NOMO-1 treated with DMSO at 0.1 percent for 48 hours (cell line): ENCODE measurements at regions not wholly inside any gene's neighbourhood (a gene's known extent, or its start where the extent isn't known, plus 50 kb on each side); places are given as distances from the start of the nearest gene placed in this dataset.

ENCODE experiments used
- DNase-seq: peaks from one replicate; lab custom pipeline; 2025; ENCODE audit not compliant: unreplicated experiment; lab: John Stamatoyannopoulos, UW

DNA sequence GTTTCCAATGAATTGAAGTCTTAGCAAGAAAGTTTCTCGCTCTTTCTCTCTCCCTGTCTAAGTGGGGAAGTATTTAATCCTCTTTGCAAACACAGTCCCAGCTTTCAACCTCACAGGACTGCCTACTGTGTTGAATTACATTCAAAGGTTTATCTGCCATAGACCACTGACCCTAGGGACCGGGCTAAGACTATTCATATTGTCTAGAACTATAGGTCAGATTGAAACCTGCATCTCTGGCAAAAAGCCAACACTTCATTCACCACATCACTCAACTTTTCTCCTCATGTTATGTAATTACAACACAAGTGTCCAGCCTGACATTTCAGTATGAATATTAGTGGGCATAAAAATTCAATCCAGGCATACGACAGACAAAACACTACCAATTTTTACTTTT is 314.7 kb upstream of the RSPO3 start:
- DNase-seq: no peak

DNA sequence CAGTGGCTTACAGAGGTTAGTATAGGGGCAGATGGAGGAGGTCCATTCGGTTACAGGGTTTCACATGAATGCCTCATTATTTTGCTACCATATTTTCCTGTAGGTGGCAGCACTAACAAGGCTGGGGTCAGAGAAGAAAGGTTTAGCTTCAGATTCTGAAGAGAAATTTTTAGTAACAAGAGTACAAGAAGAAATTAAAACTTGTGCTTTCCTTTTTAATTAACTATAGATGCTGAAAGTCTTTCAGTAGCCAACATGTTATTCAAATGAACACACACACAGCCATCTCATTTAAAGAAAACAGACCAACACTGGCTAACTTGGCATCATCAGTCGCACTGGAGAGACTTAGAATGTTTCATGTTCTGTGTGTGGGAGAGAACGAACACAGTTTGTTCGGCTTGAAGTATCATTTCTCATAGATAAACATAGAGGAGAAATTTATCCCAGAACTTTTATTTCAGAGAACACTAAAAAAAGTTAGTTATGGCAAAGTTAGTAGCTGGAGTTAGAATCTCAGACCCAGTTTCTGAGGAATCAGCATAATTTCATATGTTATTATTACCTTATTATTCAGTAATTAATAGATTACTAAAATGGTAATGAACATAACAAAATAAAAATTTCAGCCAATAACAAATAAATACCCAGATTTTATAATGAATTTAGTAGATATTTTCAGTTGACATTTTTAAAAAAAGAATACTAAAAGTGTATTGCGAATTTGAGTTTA is 314.0 kb upstream of the RSPO3 start:
- peak; percentile 24 for DNase-seq

DNA sequence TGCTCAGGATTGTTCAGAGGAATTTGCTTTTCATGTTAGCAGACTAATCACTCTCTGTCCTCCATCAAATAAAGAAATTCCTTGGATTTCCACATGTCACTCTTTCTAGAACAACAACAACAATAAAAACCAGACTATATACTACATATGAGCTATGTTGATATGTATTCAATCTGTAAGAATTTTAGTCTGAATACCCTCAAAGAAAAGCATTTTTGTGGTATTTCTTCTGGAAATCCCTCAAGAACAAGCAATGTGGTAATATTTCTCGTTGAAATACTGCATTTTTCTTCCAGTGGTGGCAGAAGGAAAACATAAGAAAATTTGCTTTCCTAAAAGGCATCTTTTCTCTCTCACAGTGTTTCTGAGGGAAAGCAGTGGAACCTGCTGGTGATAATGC is 312.6 kb upstream of the RSPO3 start:
- DNase-seq: no peak

DNA sequence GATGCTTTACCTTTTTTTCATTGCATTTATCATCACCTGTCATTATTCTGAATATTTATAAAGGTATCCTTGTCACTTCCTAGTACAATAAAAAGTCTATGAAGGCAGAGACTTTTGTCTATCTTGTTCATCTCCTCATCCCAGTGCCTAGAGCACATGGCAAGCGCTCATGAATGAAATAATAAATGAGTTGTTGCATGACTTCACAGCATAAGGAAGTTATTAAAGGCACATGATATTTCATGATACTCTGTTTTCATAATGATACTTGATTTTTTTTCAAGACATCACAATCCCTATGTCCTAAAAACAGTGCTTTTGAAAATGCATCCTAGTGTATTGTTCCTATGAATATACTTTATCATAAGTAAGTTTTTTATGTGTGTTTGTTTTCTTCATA is 310.6 kb upstream of the RSPO3 start:
- DNase-seq: no peak

DNA sequence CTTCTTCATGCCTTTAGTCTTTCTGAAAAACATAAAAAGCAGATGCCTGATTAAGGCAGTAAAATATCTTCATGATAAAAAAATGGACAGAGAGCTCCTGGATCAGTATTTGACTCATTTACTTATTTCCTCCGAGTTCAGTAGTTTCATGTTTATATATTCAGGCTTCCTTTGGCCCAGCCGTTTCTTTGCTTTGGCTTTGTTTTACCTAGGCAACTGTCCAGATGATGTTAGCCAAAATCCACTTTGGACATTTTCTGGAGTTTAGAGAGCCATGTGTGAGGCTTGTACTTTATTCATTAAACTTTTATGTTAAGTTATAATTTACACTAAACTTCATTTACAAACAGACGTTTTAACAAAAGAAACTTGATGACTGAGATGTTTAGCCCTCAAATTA is 307.1 kb upstream of the RSPO3 start:
- no peak for DNase-seq

DNA sequence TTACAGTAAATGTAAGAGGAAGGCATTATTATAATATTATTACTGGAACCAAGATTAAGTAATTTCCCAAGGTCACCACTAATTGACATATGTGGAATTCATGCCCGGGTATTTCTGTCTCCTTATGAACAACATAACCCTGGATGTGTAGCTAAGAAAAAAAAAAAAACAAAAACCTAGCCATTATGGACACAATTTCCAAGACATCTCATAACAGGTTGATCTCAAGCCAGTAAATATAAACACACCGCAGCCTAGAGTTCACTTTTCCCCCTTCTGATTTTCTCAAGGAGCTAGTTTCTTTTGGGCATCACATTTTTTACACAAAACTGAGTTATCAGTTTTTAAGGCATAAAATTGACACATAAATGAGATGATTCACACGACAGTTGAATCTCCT is 306.5 kb upstream of the RSPO3 start:
- DNase-seq: no peak

DNA sequence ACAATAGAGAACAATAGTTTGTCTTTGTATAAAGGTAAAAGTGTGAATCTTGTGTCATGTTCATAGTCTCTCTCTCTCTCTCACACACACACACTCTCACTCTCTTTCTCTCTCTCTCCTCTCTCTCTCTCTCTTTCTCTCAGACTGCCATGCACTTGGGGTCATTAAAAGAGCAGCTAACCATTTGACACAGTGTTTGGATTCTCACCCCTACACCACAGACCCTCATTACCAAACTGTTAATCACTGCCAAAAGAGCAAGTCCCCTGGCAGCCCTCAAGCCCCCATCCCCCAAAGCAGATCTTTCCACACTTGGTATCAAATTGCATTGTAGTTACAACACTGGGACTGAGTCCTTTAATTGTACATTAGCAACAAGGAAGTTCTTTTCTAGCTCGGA is 305.8 kb upstream of the RSPO3 start:
- peak; percentile 20 for DNase-seq

DNA sequence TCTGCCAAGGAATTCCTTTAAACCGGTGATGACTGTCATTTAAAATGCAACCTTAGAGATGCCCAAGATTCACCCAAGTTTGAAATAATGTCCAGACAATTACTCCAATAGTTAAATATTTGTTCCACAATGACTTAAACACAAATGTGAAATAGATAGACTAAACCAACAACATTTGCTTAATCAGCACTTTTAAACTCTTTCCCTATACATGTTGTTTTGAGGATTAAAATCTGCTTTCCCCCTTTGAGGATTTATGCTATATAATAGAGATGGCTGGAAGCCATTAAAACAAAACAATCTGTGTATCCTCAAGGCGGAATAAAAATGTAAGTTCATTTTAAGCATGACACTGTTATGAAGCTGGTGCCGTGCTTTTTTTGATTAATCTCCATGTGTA is 297.8 kb upstream of the RSPO3 start:
- DNase-seq: no peak

DNA sequence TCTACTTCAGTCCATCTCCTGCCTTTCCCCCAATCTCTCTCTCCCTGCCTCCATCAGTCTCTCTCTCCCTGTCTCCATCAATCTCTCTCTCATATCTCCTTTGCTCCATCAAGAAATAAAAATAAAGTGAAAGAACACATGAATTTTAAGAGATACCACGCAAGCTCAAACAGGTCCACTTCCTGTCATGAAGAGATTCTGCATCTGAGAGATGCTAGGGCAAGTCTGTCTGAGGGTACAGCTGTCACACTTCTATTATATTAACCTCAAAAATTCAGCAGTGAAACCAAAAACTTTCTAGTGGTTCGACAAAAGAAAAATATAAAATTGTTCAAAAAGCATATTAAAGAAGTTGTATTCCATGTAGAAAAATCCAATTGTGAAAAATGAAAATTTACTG is 296.8 kb upstream of the RSPO3 start:
- DNase-seq: no peak

DNA sequence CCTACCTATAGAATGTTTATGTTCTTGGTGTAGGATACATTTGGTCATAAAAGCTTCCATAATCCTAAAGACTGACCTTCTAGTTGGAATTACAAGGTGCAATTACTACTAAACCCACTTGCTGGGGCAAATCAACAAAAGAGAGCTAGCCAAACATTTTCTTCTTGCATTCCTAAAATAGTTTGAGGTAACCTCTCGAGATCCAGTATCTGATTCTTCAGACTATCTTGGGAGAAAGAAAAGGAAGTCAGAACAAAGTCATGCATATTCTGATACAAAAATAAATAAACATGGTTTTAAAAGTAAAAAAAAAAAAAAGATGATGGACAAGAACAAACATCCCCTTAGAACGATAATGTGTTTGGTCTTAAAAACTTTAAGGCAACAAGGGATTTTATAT is 294.2 kb upstream of the RSPO3 start:
- no peak for DNase-seq

DNA sequence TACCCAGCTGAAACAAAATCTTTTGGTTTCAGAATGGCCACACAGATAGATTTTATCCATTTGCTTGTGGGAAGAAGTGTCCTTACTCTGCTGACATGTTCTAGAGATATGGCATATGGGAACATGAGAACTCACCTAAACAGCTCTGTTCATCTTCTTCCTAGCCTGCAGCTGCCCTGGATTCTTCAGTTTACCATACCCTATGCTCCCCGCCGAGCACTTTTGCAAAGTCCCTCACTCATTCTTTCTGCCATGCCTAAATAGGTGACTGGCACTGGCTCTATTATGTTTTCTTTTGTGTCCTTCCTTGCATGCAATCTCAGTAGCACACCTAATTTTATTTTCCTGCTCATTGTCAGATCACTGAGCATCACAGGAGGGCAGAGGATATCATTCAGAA is 293.7 kb upstream of the RSPO3 start:
- DNase-seq: no peak

DNA sequence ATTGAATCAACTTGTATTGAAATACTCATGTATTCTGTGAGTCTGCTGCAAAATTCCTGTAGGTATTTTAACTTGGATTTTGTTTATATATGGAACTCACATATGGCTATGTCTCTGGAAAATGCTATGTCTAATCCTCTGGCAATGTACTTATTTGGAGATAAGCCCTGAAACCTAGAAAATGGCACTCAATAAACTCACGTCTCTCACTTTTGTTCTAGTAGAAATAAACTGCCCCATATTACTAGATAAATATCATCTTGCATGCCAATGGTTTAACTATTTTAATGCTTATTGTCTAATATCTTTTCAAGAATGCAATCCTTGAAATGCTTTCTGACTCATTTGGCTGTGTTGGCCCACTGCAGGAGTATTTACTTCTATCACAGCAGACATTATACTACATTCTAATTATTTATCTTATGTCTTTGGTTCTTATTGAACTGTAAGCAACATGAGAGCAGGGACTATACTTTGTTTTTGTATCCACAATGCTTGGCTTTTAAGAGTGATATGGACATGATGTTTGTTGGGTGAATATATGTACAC is 292.2 kb upstream of the RSPO3 start:
- DNase-seq: no peak

DNA sequence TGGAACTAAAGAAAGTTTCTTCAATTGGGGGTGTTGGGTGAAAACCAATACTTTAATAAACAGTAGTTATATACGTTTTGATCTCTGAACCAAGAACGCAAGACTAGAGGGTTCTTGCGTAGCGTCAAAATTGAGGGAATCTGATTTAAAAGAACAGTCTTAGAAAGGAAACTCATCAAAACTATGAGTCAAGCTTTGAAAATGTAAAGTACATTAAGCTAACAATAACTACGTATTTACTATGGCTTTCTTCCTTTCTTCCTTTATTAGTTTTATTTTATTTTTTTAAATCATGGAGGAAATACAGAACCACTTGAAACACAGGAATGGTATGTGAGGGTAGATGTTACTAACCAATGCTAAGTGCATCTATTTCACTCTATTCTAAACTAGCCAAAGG is 287.0 kb upstream of the RSPO3 start:
- DNase-seq: no peak

DNA sequence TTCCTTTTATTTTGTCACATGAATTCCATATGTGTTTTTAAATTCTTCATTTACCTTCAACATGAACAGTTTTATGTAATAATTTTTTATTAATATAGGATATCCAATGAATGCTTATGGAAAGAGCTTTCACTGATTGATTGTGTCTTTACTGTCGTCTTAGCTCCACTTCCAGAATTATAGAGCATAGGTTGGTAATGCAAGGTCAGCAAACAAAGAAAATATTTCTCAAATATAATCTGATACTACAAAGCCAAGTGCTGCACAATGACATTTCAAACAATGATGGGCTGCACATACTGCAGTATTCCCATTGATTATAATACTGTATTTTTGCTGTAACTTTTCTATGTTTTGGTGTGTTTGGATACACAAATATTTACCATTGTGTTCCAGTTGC is 275.7 kb upstream of the RSPO3 start:
- DNase-seq: no peak

DNA sequence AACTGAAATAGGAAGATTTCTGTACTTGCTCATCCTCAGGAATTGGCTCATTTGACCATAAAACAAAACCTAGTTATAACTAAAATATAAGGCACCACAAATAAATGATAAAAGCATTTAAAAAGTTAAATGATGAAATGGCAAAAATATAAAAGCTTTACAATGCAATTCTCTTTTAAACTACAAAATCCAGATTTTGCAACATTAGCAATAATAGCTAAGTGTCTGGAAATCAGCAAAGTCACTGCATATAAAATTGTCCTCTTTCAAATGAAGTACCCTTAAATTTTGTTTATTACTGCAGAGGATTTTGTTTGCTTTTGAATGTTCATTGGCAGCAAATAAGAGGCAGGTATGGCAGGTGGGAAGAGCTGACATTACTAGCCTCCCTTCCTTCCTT is 270.4 kb upstream of the RSPO3 start:
- DNase-seq: no peak

DNA sequence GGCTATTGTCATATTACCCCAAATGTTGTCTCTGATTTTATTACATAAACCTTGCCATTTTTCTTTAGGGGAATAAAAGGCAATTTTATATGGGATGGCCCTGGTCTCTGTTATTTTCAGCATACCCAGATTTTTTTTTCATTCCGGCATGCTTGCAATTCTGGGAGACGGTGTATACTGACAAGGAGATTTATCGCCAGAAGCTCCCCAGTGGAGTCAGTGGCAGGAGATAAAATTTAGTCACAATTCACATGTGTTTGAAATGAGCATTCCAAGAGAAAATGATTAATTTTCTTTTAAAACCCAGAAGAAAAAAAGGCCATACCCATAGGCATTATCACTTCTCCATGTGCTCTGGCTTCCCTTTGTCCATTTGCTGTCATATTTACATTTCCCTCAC is 250.8 kb upstream of the RSPO3 start:
- DNase-seq: no peak

DNA sequence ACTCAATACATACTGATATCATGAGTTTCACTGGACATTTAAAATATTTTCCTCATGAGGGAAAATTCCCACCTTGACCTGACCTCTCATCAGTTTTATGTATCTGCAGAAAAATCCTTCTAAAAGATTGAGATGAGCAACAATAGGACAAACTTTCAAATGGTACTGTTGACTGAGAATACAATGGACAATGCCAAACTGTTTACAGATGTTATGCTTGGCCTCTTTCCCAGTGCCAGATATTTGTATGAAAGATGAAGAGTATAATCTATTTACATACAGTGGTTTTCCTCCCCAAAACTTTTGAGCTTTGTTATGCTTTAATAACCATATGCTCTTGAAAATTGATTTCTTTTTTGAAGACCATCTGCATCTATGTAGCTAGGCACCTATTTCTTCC is 245.1 kb upstream of the RSPO3 start:
- no peak for DNase-seq

DNA sequence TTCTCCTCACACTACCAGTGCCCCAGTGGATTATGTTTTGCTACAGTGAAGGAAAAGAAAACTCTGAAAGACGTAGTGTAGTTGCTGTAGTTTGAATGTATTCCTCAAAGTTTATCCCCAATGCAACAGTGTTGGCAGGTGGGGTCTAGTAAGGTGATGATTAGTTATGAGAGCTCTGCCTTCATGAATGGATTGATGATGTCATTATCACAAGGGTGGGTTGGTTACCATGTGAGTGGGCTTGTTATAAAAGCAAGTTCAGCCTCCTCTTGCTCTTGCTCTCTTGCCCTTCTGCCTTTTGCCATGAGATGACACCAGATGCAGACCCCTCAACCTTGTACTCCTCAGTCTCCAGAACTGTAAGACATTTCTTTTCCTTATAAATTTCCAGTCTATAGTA is 244.7 kb upstream of the RSPO3 start:
- DNase-seq: no peak

DNA sequence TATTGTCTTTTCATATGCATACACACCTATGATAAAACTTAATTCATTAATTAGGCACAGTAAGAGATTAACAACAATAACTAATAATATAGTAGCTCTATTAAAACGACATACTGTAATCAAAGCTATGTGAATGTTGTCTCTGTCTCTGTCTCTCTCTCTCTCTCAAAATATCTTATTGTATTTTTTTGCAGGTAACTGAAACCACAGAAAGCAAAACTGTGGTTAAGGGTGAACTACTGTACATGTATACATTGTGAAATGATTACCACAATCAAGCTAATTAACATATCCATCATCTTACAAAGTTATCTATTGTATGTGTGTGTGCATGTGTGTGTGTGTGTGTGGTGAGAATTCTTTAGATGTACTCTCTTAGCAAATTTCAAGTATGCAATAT is 242.0 kb upstream of the RSPO3 start:
- DNase-seq: no peak

DNA sequence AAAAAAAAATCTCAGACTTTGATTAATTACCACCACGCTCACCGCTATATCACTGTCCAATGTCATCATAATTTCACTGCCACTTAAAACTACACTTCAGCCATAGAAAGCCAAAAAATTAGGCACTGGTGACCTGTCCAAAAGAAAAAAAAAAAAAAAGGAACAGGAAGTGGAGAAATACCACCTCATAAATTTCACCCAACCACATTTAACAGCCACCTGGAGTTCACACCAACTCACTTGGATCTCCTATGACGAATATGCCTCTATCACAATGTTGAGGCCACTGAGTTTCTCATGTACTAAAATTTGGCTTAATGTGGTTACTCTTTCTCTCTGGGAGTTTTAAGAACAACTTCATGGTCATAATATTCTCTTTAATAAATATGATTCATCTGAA is 237.5 kb upstream of the RSPO3 start:
- DNase-seq: peak; percentile 77

DNA sequence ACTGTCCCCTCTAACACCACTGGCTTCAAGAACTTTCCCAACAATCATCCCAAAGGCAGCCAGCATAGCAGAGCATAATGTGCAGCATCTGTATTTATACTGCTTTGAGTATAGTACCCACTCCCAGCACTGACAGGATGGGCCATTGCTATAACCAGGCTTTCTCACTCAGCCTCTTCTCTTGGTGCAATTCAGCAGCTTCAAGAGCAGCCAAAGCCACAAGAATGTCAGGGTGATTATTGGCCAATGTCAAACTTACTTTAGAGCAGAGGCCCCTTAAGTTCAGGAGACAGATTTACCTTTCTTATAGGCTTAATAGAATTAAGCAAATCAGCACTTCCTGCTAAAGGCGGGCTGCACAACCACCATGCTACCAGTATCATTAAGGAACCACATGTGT is 232.4 kb upstream of the RSPO3 start:
- no peak for DNase-seq

DNA sequence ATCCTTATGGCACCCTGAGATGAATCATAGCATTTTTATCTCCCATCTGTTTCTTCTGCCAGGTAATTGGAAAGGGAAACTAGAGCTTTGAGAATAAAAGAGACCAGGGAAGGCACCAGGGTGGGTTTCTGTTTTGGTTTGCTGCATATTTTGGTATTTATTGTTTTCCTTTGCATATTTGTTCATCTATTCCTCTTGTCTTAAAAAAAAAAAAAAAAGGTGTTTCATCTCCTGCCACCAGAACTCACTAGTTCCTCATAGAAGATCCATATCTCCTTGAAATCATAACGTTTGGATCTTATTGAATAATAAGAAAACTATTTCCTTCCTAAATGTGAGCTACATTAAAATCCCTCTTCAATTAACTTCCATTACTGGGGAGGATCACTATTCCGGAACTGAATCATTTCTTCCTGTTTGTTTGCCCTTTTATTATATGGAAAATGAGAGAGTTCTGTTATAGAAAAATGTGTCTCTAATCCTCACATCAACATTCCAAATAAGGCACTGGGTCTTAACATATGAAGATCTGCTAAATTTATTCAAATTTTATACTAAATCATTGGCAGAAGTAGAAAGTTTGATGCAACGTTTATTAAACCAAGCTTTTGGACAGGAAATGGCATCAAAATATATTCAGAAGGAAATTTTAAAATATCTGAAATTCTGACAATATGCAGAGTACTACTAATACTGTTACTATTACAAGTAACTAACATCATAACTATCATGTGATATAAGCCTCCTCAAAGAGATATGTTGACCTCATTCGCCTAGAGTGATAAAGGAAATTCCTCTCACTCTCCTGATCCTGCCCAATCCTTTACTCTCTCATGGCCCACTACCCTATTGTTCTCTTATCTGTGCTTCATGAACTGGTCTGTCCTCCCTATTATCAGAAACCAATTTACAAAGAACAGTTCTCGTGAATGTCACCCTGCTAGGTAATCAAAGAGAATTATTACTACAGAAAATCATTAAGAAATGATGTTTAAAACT is 229.4 kb upstream of the RSPO3 start:
- DNase-seq: no peak
